ENCODE measurements at regions not wholly inside any gene's neighbourhood (a gene's known extent, or its start where the extent isn't known, plus 50 kb on each side); places are given as distances from the start of the nearest gene placed in this dataset.

- TF ChIP-seq POLR2A (IDR thresholded peaks at IDR 0.05) (no peak), CTCF (IDR thresholded peaks at IDR 0.05 in 8 of 11, conservative IDR thresholded peaks at IDR 0.05 in 3 of 11) (no peak)
Measured at GRCh38 chrX:20756585-20756984, 489.9 kb upstream of the RPS6KA3 start.

All from spleen (tissue), 7 donors.